Nephron (organoid): ENCODE measurements at regions not wholly inside any gene's neighbourhood (a gene's known extent, or its start where the extent isn't known, plus 50 kb on each side); places are given as distances from the start of the nearest gene placed in this dataset.

ENCODE experiments used
- H3K27ac Mint-ChIP-seq, 3 experiments: 2 replicates each; pipeline ENCODE4 v1.8.0; 2020; ENCODE audit warnings: mixed read lengths in 3 of 3, mild to moderate bottlenecking in 2 of 3, moderate library complexity in 1 of 3
- H3K27me3 Mint-ChIP-seq: 2 replicates; pipeline ENCODE4 v1.8.0; 2021; ENCODE audit warnings: low read depth, mild to moderate bottlenecking, moderate library complexity, mixed read lengths
- H3K36me3 Mint-ChIP-seq: 2 replicates; pipeline ENCODE4 v1.8.0; 2020; ENCODE audit warnings: low read depth, mixed read lengths
- H3K4me1 Mint-ChIP-seq: 2 replicates; pipeline ENCODE4 v1.8.0; 2020; ENCODE audit warnings: mixed read lengths
- H3K4me3 Mint-ChIP-seq, 3 experiments: 2 replicates each; pipeline ENCODE4 v1.8.0; 2020; ENCODE audit warnings: mild to moderate bottlenecking in 3 of 3, mixed read lengths in 3 of 3, moderate library complexity in 2 of 3
- H3K9me3 Mint-ChIP-seq: 2 replicates; pipeline ENCODE4 v1.8.0; 2020; ENCODE audit warnings: mixed read lengths
- TF ChIP-seq, protein P1 (sequence below), 3 experiments: fragments of 200-600 bp; sonication (generic); IDR thresholded peaks; one replicate each; pipeline ENCODE4 v1.5.0; 2021; ENCODE audit warnings: antibody characterized with exemption in 3 of 3; ENCODE audit not compliant: unreplicated experiment in 3 of 3

DNA sequence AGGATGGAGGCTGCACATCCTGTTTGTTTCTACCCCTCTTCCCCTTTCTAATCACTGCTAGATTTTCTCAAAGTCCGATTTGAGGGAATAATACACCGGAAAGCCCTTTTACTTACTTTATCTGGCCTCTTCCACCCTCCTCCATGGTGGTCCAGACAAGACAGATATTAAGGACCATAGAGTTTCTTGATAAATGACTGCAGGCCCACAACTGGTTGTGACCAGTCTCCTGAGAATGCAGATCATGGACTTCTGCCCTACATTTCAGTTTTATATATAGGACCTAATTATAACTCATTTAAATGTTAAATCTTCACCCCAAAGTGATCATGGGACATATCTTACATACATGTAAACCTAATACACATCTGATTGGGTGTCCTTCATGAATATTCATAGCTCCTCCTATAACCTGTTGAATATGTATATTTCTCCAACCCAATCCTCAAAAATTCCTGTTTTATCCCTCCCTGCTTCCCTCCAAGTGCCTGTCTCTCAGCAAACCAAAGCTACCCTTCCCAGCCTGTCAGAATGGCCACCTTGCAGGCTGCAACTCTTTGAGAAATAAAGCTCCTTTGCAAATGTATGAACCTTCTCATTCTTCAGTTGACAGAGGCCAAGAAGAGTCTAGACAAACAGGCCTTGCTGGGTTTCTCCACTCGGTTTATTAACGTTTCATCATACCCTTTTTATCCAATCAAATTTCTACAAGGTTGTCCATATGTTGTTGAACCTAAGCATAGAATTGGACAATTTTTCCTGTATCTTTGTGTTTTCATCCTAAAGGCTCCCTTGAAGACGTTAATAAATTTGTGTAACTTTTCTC lies 133.1 kb downstream of the HFE start:
- Mint-ChIP-seq H3K27ac (peak overlapping the region; percentile 52 to 76 (median 58)), H3K4me3 (peak overlapping the region; percentile 57 to 65 (median 63)), H3K36me3 (no peaks in the 10 kb centered on the region), H3K27me3 (no peaks in the 10 kb centered on the region), H3K9me3 (no peaks in the 10 kb centered on the region), H3K4me1 (peaks cover 7% of the 10 kb centered on the region)
- TF ChIP-seq, protein P1, sequence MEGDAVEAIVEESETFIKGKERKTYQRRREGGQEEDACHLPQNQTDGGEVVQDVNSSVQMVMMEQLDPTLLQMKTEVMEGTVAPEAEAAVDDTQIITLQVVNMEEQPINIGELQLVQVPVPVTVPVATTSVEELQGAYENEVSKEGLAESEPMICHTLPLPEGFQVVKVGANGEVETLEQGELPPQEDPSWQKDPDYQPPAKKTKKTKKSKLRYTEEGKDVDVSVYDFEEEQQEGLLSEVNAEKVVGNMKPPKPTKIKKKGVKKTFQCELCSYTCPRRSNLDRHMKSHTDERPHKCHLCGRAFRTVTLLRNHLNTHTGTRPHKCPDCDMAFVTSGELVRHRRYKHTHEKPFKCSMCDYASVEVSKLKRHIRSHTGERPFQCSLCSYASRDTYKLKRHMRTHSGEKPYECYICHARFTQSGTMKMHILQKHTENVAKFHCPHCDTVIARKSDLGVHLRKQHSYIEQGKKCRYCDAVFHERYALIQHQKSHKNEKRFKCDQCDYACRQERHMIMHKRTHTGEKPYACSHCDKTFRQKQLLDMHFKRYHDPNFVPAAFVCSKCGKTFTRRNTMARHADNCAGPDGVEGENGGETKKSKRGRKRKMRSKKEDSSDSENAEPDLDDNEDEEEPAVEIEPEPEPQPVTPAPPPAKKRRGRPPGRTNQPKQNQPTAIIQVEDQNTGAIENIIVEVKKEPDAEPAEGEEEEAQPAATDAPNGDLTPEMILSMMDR (IDR thresholded peaks at IDR 0.05; ENCODE audit: unreplicated experiment in 3 of 3): no peak

DNA sequence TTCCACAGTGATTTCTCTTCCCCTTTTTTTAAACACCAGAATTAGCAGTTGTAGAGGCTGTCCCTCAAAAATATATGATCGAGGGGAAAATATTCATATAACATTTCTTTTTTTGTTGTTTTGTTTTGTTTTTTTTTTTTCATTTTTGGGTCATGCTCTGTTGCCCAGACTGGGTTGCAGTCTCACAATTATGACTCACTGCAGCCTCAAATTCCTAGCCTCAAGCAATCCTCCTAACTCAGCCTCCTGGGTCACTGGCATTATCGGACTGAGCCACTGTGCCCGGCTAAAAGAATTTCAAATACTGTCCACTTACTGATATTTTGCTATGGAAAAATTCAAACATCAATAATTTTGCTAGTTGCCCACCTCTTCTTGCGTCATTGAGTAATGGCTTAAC lies 134.0 kb downstream of the HFE start:
- TF ChIP-seq, protein P1 (IDR thresholded peaks at IDR 0.05; ENCODE audit: unreplicated experiment in 3 of 3): no peak
- H3K9me3 Mint-ChIP-seq: no peaks in the 10 kb centered on the region
- H3K4me3 Mint-ChIP-seq: peak overlapping the region in 1 of 3 experiments; percentile 27
- H3K4me1 Mint-ChIP-seq: peaks cover 7% of the 10 kb centered on the region
- H3K27me3 Mint-ChIP-seq: no peaks in the 10 kb centered on the region
- H3K36me3 Mint-ChIP-seq: no peaks in the 10 kb centered on the region
- peak overlapping the region in 1 of 3 experiments; percentile 53 for H3K27ac Mint-ChIP-seq

DNA sequence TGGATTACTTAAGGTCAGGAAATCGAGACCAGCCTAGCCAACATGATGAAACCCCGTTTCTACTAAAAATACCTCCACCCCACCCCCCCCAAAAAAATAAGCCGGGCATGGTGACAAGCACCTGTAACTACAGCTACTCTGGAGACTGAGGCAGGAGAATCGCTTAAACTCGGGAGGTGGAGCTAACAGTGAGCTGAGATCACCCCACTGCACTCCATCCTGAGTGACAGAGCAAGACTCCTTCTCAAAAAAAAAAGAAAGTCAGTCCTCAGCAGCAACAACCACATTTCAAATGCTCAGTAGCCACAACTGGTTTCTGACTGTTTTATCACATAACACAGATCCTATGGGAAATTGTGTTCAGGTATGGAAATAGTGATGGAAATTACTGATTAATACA lies 135.3 kb downstream of the HFE start:
- H3K27me3 Mint-ChIP-seq: no peaks in the 10 kb centered on the region
- H3K36me3 Mint-ChIP-seq: peaks cover 6% of the 10 kb centered on the region
- H3K4me1 Mint-ChIP-seq: peaks cover 15% of the 10 kb centered on the region
- TF ChIP-seq, protein P1 (IDR thresholded peaks at IDR 0.05; ENCODE audit: unreplicated experiment in 3 of 3): no peak
- no peak overlapping the region for H3K27ac Mint-ChIP-seq
- H3K9me3 Mint-ChIP-seq: no peaks in the 10 kb centered on the region
- H3K4me3 Mint-ChIP-seq: no peak overlapping the region

DNA sequence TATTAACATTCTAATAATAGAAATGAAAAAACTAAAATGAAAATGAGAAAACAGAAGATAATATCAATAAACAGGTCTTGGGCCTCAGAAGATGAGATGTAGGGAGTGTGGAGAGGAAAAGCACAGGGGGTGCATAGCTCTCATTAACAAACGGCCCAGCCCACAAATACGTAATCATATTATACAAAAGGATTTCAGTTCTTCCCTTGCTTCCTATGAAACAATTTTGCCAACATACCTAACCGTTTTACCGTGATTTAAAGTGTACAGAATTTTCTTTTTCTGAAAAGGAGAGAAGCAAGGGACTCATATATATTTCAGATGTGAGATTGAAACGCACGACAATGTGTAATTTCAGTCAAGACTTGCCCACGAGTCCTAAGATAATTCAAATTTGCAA lies 136.0 kb downstream of the HFE start:
- Mint-ChIP-seq H3K27ac (no peak overlapping the region), H3K27me3 (no peaks in the 10 kb centered on the region), H3K4me1 (peaks cover 15% of the 10 kb centered on the region), H3K9me3 (no peaks in the 10 kb centered on the region), H3K4me3 (no peak overlapping the region), H3K36me3 (peaks cover 6% of the 10 kb centered on the region)
- TF ChIP-seq, protein P1 (IDR thresholded peaks at IDR 0.05; ENCODE audit: unreplicated experiment in 3 of 3): no peak

DNA sequence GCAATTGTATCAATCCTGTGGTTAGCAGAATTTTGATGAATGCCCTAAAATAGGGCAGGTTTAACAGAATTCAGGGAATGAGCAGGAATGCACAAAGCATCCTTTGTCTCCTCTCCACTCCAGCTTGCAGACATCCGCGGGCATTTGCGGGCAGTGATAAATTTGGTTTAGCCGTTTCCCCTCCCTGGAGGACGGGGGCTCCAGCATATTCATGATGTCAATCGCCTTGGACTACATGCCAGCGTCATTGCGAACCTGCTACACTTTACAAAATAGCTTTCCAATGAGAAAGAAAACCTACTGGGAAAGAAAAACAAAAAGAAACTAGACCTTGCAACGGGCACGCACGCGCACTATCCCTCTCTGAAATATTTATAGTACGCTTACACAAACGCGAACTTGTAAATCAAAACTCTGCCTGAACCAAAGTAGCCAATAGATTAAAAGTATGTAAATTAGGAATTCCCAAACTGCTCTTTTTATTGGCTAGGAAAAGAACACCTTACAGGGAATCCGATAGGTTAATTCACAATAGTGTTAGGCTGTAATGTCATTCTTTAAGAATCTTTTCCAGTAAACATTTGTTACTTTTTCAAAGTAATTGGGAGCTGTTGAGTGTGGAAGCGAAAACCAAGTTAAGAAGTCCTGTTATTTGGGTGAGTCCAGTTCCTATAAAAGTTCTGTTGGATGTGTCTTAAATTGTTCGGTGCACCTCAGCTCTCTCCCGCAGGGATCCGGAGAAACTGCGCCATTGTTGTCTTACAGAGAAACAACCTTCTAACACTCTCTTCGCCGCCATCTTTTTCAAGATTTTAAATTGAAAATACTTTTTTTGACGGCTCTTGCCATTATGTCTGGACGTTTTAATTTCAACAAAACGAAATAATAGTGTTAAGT lies 136.7 kb downstream of the HFE start:
- H3K36me3 Mint-ChIP-seq: peaks cover 6% of the 10 kb centered on the region
- peaks cover 15% of the 10 kb centered on the region for H3K4me1 Mint-ChIP-seq
- TF ChIP-seq, protein P1 (IDR thresholded peaks at IDR 0.05; ENCODE audit: unreplicated experiment in 3 of 3): no peak
- H3K27me3 Mint-ChIP-seq: no peaks in the 10 kb centered on the region
- H3K4me3 Mint-ChIP-seq: no peak overlapping the region
- H3K9me3 Mint-ChIP-seq: no peaks in the 10 kb centered on the region
- H3K27ac Mint-ChIP-seq: no peak overlapping the region
